Esophagus squamous epithelium (tissue), 5 donors: ENCODE measurements at regions not wholly inside any gene's neighbourhood (a gene's known extent, or its start where the extent isn't known, plus 50 kb on each side); places are given as distances from the start of the nearest gene placed in this dataset.
"Not testable (repeated sequence)": the region's sequence is repeated elsewhere in the genome, so short reads cannot be mapped to it uniquely, and the experiment has no call there.

ENCODE experiments used
- DNase-seq: peaks from one replicate; lab custom pipeline; 2025; lab: John Stamatoyannopoulos, UW
- H3K27ac ChIP-seq, 4 donors: fragments of 200-600 bp; sonication (generic); one replicate each; pipeline ENCODE4 v1.5.1; 2016 to 2019; ENCODE audit warnings: mild to moderate bottlenecking in 1 of 4
- H3K27me3 ChIP-seq, 4 donors: fragments of 200-600 bp; sonication (generic); 1 replicate in 3 of 4; 2 replicates in 1 of 4; pipeline versions ENCODE4 v1.5.1 to v1.6.0; 2017 to 2021; ENCODE audit warnings: antibody characterized with exemption in 1 of 4
- H3K36me3 ChIP-seq, 3 donors: fragments of 200-600 bp; sonication (generic); one replicate each; pipeline ENCODE4 v1.5.1; 2016 to 2019
- H3K4me1 ChIP-seq, 3 donors: fragments of 200-600 bp; sonication (generic); one replicate each; pipeline ENCODE4 v1.5.1; 2017 to 2019
- H3K4me3 ChIP-seq, 4 donors: fragments of 200-600 bp; sonication (generic); 1 replicate in 3 of 4; 2 replicates in 1 of 4; pipeline ENCODE4 v1.5.1; 2016 to 2019; ENCODE audit warnings: mild to moderate bottlenecking in 2 of 4, moderate library complexity in 1 of 4
- H3K9me3 ChIP-seq, 3 donors: fragments of 200-600 bp; sonication (generic); one replicate each; pipeline ENCODE4 v1.5.1; 2016 to 2019
- CTCF ChIP-seq, 6 experiments: fragments of 450-650 bp in 4 of 6; fragments of 200-600 bp in 2 of 6; sonication (generic) in 2 of 6; IDR thresholded peaks; one replicate each; pipeline ENCODE4 v1.5.1; 2016 to 2019; ENCODE audit warnings: antibody characterized with exemption in 6 of 6, mild to moderate bottlenecking in 4 of 6, moderate library complexity in 4 of 6
- POLR2A ChIP-seq, 4 donors: fragments of 450-650 bp; IDR thresholded peaks; one replicate each; pipeline ENCODE4 v1.6.1; 2017; ENCODE audit warnings: antibody characterized with exemption in 4 of 4, mild to moderate bottlenecking in 4 of 4, moderate library complexity in 3 of 4
- WGBS, 2 donors: methylation state at CpG; one replicate each; pipeline ENCODE4 v1.1.5; 2018; 5-methylcytosine and 5-hydroxymethylcytosine counted together
- intact Hi-C: fragments of 100-400 bp; cut with DNase I; formaldehyde crosslinking; loops from one replicate; pipeline ENCODE4 v1.15.0; 2022
- donor health status: DM: yes; HTN: yes; CAD: no.

- intact Hi-C loops = no loop called here
- H3K36me3 ChIP-seq = no peaks in the 10 kb centered on the region
- WGBS, 2 donors = 92 to 95% methylated on average over 1 of the region's 1 CpG
- no peaks in the 10 kb centered on the region for H3K27me3 ChIP-seq
- H3K4me3 ChIP-seq = no peak overlapping the region
- H3K4me1 ChIP-seq = no peaks in the 10 kb centered on the region
- H3K27ac ChIP-seq = no peak overlapping the region
- no peaks in the 10 kb centered on the region for H3K9me3 ChIP-seq
- DNase-seq = no peak
- TF ChIP-seq POLR2A (IDR thresholded peaks at IDR 0.05) (no peak), CTCF (IDR thresholded peaks at IDR 0.05) (no peak)
Observed at GRCh38 chr6:92267335-92267734, 1152.0 kb downstream of the EPHA7 start.

GRCh38 chr6:92263864-92264263 lies 1155.5 kb downstream of the EPHA7 start:
- no peak overlapping the region for H3K27ac ChIP-seq
- intact Hi-C loops = no loop called here
- no peak overlapping the region for H3K4me3 ChIP-seq
- no peaks in the 10 kb centered on the region for H3K9me3 ChIP-seq
- TF ChIP-seq CTCF (IDR thresholded peaks at IDR 0.05) = no peak
- TF ChIP-seq POLR2A (IDR thresholded peaks at IDR 0.05) = no peak
- no peak for DNase-seq
- H3K36me3 ChIP-seq = no peaks in the 10 kb centered on the region
- H3K4me1 ChIP-seq = no peaks in the 10 kb centered on the region
- 62 to 65% methylated on average over 6 of the region's 6 CpGs for WGBS, 2 donors
- H3K27me3 ChIP-seq = no peaks in the 10 kb centered on the region

- Histone ChIP-seq H3K4me1 (no peaks in the 10 kb centered on the region), H3K4me3 (no peak overlapping the region), H3K36me3 (no peaks in the 10 kb centered on the region), H3K27me3 (no peaks in the 10 kb centered on the region), H3K9me3 (no peaks in the 10 kb centered on the region), H3K27ac (no peak overlapping the region)
- intact Hi-C loops = no loop called here
- DNase-seq = no peak
- 37 to 40% methylated on average over 2 of the region's 2 CpGs for WGBS, 2 donors
- no peak for TF ChIP-seq CTCF (IDR thresholded peaks at IDR 0.05)
- no peak for TF ChIP-seq POLR2A (IDR thresholded peaks at IDR 0.05)
Observed at GRCh38 chr6:92259171-92259570, 1160.2 kb downstream of the EPHA7 start.

- Histone ChIP-seq H3K27me3 (no peaks in the 10 kb centered on the region), H3K9me3 (no peaks in the 10 kb centered on the region), H3K36me3 (no peaks in the 10 kb centered on the region), H3K27ac (no peak overlapping the region), H3K4me3 (no peak overlapping the region), H3K4me1 (no peaks in the 10 kb centered on the region)
- no peak for DNase-seq
- 67 to 70% methylated on average over 3 of the region's 3 CpGs for WGBS, 2 donors
- intact Hi-C loops = no loop called here
- no peak for TF ChIP-seq CTCF (IDR thresholded peaks at IDR 0.05)
- no peak for TF ChIP-seq POLR2A (IDR thresholded peaks at IDR 0.05)
Observed at GRCh38 chr6:92243315-92243714, 1176.0 kb downstream of the EPHA7 start.

- H3K36me3 ChIP-seq = no peaks in the 10 kb centered on the region
- WGBS, 2 donors = 57 to 73% methylated on average over 1 of the region's 1 CpG
- no peaks in the 10 kb centered on the region for H3K27me3 ChIP-seq
- H3K9me3 ChIP-seq = no peaks in the 10 kb centered on the region
- no peaks in the 10 kb centered on the region for H3K4me1 ChIP-seq
- no peak overlapping the region for H3K4me3 ChIP-seq
- DNase-seq = no peak
- no peak overlapping the region for H3K27ac ChIP-seq
- no peak for TF ChIP-seq CTCF (IDR thresholded peaks at IDR 0.05)
- no peak for TF ChIP-seq POLR2A (IDR thresholded peaks at IDR 0.05)
- intact Hi-C loops = no loop called here
Observed at GRCh38 chr6:92231171-92231701, 1188.1 kb downstream of the EPHA7 start.

- H3K4me1 ChIP-seq, H3K9me3 ChIP-seq, intact Hi-C loops, DNase-seq, H3K27me3 ChIP-seq, H3K36me3 ChIP-seq, H3K27ac ChIP-seq, H3K4me3 ChIP-seq: not testable (repeated sequence)
- 81 to 95% methylated on average over 4 of the region's 4 CpGs for WGBS, 2 donors
Observed at GRCh38 chr6:92219987-92220386, 1199.4 kb downstream of the EPHA7 start.
